H1 (cell line): ENCODE measurements at regions not wholly inside any gene's neighbourhood (a gene's known extent, or its start where the extent isn't known, plus 50 kb on each side); places are given as distances from the start of the nearest gene placed in this dataset.

Experiments
- CTCF ChIA-PET: fragments of 300-600 bp; sonication (Branson Sonifier 250); formaldehyde crosslinking; loops from one replicate; lab custom pipeline; 2021; ENCODE audit not compliant: partially characterized antibody; lab: Charles Lee
- POLR2A ChIA-PET: fragments of 300-600 bp; sonication (Branson Sonifier 250); formaldehyde crosslinking; loops from one replicate; lab custom pipeline; 2021; ENCODE audit warnings: inconsistent platforms; ENCODE audit not compliant: partially characterized antibody; lab: Charles Lee
- DNase-seq, 2 experiments: peaks; one replicate each; pipeline versions ENCODE4 v3.0.0 to v3.0.0-alpha.2; 2010 to 2022; ENCODE audit warnings: low spot score in 2 of 2, low read depth in 1 of 2, mixed read lengths in 1 of 2
- FAIRE-seq: peaks from 2 replicates; lab custom pipeline; 2011; peaks lifted over from hg19 to GRCh38; lab: Jason Lieb, UNC
- H2AFZ ChIP-seq: 2 replicates; pipeline ENCODE4 v1.8.1; 2012; ENCODE audit warnings: low read length, inconsistent platforms
- H2AK5ac ChIP-seq: 2 replicates; pipeline ENCODE4 v1.6.1; 2013; ENCODE audit warnings: low read depth, low read length
- H2BK120ac ChIP-seq: replicated peaks from 2 replicates; pipeline ENCODE3; 2013; ENCODE audit warnings: low read depth, low read length, inconsistent platforms
- H2BK12ac ChIP-seq: 2 replicates; pipeline ENCODE4 v1.6.1; 2013; ENCODE audit warnings: low read depth, low read length
- H2BK15ac ChIP-seq: 2 replicates; pipeline ENCODE4 v1.6.1; 2013; ENCODE audit warnings: low read length
- H2BK20ac ChIP-seq: 2 replicates; pipeline ENCODE4 v1.6.1; 2013; ENCODE audit warnings: low read length
- H2BK5ac ChIP-seq: 2 replicates; pipeline ENCODE4 v1.6.1; 2013; ENCODE audit warnings: low read depth, low read length
- H3K14ac ChIP-seq: 2 replicates; pipeline ENCODE4 v1.6.1; 2013; ENCODE audit warnings: inconsistent platforms; ENCODE audit not compliant: insufficient read length
- H3K18ac ChIP-seq: 2 replicates; pipeline ENCODE4 v1.6.1; 2013; ENCODE audit warnings: low read length; ENCODE audit errors: extremely low read depth
- H3K23ac ChIP-seq: 2 replicates; pipeline ENCODE4 v1.6.1; 2013; ENCODE audit warnings: inconsistent platforms; ENCODE audit not compliant: insufficient read length
- H3K23me2 ChIP-seq: 2 replicates; pipeline ENCODE4 v1.6.1; 2013; ENCODE audit warnings: low read depth, low read length
- H3K27ac ChIP-seq: 2 replicates; pipeline ENCODE4 v1.6.1; 2011; ENCODE audit warnings: low read depth, low read length, inconsistent platforms
- H3K27me3 ChIP-seq, 4 experiments: replicated peaks in 1 of 4; 1 replicate in 1 of 4; 2 replicates in 3 of 4; pipeline versions ENCODE4 v1.6.1 to v1.8.1; 2011 to 2013; ENCODE audit warnings: low read length in 3 of 4, mild to moderate bottlenecking in 3 of 4, inconsistent platforms in 2 of 4, mixed read lengths in 2 of 4, moderate library complexity in 1 of 4; ENCODE audit not compliant: control insufficient read depth in 3 of 4, insufficient read depth in 3 of 4; ENCODE audit errors: extremely low read depth in 1 of 4
- H3K36me3 ChIP-seq, 4 experiments: 2 replicates each; pipeline versions ENCODE4 v1.6.1 to v1.8.1; 2011 to 2013; ENCODE audit warnings: mild to moderate bottlenecking in 4 of 4, low read length in 3 of 4, moderate library complexity in 2 of 4, control low read depth in 1 of 4, inconsistent platforms in 1 of 4; ENCODE audit not compliant: insufficient read depth in 4 of 4, control insufficient read depth in 2 of 4
- H3K4ac ChIP-seq: replicated peaks from 2 replicates; pipeline ENCODE3; 2013; ENCODE audit warnings: low read length, low read depth, mixed read lengths, inconsistent platforms; ENCODE audit not compliant: insufficient read length
- H3K4me1 ChIP-seq, 4 experiments: replicated peaks in 1 of 4; 1 replicate in 1 of 4; 2 replicates in 3 of 4; pipeline versions ENCODE4 v1.6.1 to v1.8.1; 2011 to 2013; ENCODE audit warnings: low read length in 3 of 4, inconsistent platforms in 2 of 4, mixed read lengths in 1 of 4; ENCODE audit not compliant: insufficient read depth in 4 of 4, control insufficient read depth in 3 of 4
- H3K4me2 ChIP-seq, 2 experiments: 2 replicates each; pipeline versions ENCODE4 v1.6.1 to v1.8.1; 2011 to 2013; ENCODE audit warnings: low read depth in 2 of 2, low read length in 2 of 2, control low read depth in 1 of 2, inconsistent platforms in 1 of 2, mild to moderate bottlenecking in 1 of 2; ENCODE audit not compliant: insufficient read depth in 1 of 2
- H3K4me3 ChIP-seq, 4 experiments: fragments of 200-600, 300-600 bp in 1 of 4; sonication (generic), shearing (Covaris generic), sonication (Bioruptor Twin) in 1 of 4; 2 replicates each; pipeline versions ENCODE4 v1.5.1 to v1.8.1; 2011 to 2016; ENCODE audit warnings: low read length in 4 of 4, low read depth in 3 of 4, control low read depth in 2 of 4, inconsistent platforms in 2 of 4, mild to moderate bottlenecking in 2 of 4, mixed read lengths in 1 of 4, moderate library complexity in 1 of 4; ENCODE audit not compliant: insufficient read depth in 2 of 4; ENCODE audit errors: extremely low read depth in 1 of 4
- H3K56ac ChIP-seq: replicated peaks from 2 replicates; pipeline ENCODE3; 2013; ENCODE audit warnings: low read depth, mild to moderate bottlenecking, mixed read lengths, low read length, inconsistent platforms; ENCODE audit not compliant: insufficient read length
- H3K79me1 ChIP-seq: 2 replicates; pipeline ENCODE4 v1.6.1; 2013; ENCODE audit warnings: low read depth, low read length, control low read depth
- H3K79me2 ChIP-seq, 2 experiments: 2 replicates each; pipeline versions ENCODE4 v1.6.1 to v1.8.1; 2012 to 2013; ENCODE audit warnings: low read length in 2 of 2, mild to moderate bottlenecking in 2 of 2, inconsistent platforms in 1 of 2; ENCODE audit not compliant: insufficient read depth in 2 of 2, control insufficient read depth in 1 of 2
- H3K9ac ChIP-seq, 4 experiments: replicated peaks in 1 of 4; 1 replicate in 1 of 4; 2 replicates in 3 of 4; pipeline versions ENCODE4 v1.6.1 to v1.8.1; 2011 to 2013; ENCODE audit warnings: low read depth in 3 of 4, low read length in 3 of 4, control low read depth in 2 of 4, mild to moderate bottlenecking in 2 of 4, moderate library complexity in 2 of 4, inconsistent platforms in 1 of 4; ENCODE audit errors: extremely low read depth in 1 of 4
- H3K9me3 ChIP-seq, 2 experiments: 2 replicates each; pipeline versions ENCODE4 v1.6.1 to v1.8.1; 2012 to 2013; ENCODE audit warnings: mild to moderate bottlenecking in 2 of 2, moderate library complexity in 2 of 2, control low read depth in 1 of 2, inconsistent platforms in 1 of 2, low read depth in 1 of 2, low read length in 1 of 2, mixed read lengths in 1 of 2; ENCODE audit not compliant: insufficient read depth in 2 of 2
- H4K20me1 ChIP-seq, 2 experiments: replicated peaks in 1 of 2; 2 replicates each; pipeline versions ENCODE3 to v1.8.1; 2011 to 2013; ENCODE audit warnings: inconsistent platforms in 2 of 2, low read length in 2 of 2, mild to moderate bottlenecking in 1 of 2; ENCODE audit not compliant: insufficient read depth in 2 of 2, control insufficient read depth in 1 of 2
- H4K5ac ChIP-seq: 2 replicates; pipeline ENCODE4 v1.6.1; 2013; ENCODE audit warnings: low read length, low read depth, mixed read lengths, inconsistent platforms; ENCODE audit not compliant: insufficient read length
- H4K8ac ChIP-seq: 2 replicates; pipeline ENCODE4 v1.8.0; 2013; ENCODE audit warnings: mild to moderate bottlenecking, moderate library complexity, low read length, inconsistent platforms; ENCODE audit not compliant: insufficient read depth; ENCODE audit errors: extremely low read depth
- H4K91ac ChIP-seq: replicated peaks from 2 replicates; pipeline ENCODE3; 2013; ENCODE audit warnings: low read length, mixed read lengths, inconsistent platforms; ENCODE audit not compliant: insufficient read length
- ASH2L ChIP-seq: fragments of 200-600, 300-600 bp; sonication (generic); IDR thresholded peaks from one replicate; pipeline ENCODE4 v1.7.1; 2017; ENCODE audit warnings: low read length
- CTBP2 ChIP-seq: IDR thresholded peaks from 2 replicates; pipeline ENCODE4 v1.7.0; 2011; ENCODE audit warnings: borderline replicate concordance, mild to moderate bottlenecking, moderate library complexity, mixed read lengths, low read length; ENCODE audit not compliant: insufficient read depth, insufficient read length
- FOSL1 ChIP-seq: IDR thresholded peaks from 2 replicates; pipeline ENCODE4 v1.6.1; 2011; ENCODE audit warnings: mild to moderate bottlenecking, low read depth, low read length, moderate library complexity; ENCODE audit not compliant: insufficient read depth
- JUN ChIP-seq: IDR thresholded peaks from 2 replicates; pipeline ENCODE4 v1.6.1; 2011; ENCODE audit warnings: low read depth, mild to moderate bottlenecking, improper control_type of control experiment, low read length
- KDM1A ChIP-seq: fragments of 200-600, 300-600 bp; sonication (generic); IDR thresholded peaks from 2 replicates; pipeline ENCODE4 v1.7.1; 2016; ENCODE audit warnings: mild to moderate bottlenecking, low read length, borderline replicate concordance
- RNF2 ChIP-seq: fragments of 200-900, 300-1000 bp; sonication (generic); IDR thresholded peaks from 2 replicates; pipeline ENCODE4 v1.7.1; 2016; ENCODE audit warnings: borderline replicate concordance, low read depth, mild to moderate bottlenecking, antibody characterized with exemption, low read length; ENCODE audit not compliant: poor library complexity, severe bottlenecking; ENCODE audit errors: missing control alignments
- TEAD4 ChIP-seq: IDR thresholded peaks from 2 replicates; pipeline ENCODE4 v1.6.1; 2012; ENCODE audit warnings: low read depth, low read length, inconsistent platforms, mixed read lengths
- YY1 ChIP-seq: IDR thresholded peaks from 2 replicates; pipeline ENCODE4 v1.6.1; 2011; ENCODE audit warnings: low read depth, mild to moderate bottlenecking, low read length
- ZNF274 ChIP-seq: IDR thresholded peaks from 2 replicates; pipeline ENCODE4 v1.7.0; 2012; ENCODE audit warnings: low read length, borderline replicate concordance; ENCODE audit errors: extremely low read depth
- WGBS, 2 experiments: shearing (Covaris generic) in 1 of 2; methylation state at CpG; one replicate each; pipeline versions ENCODE4 v1.1.6 to v1.1.7; 2013 to 2015; ENCODE audit warnings: low lambda C conversion rate in 2 of 2, mixed read lengths in 2 of 2, inconsistent platforms in 1 of 2, low coverage in 1 of 2, missing lambda C conversion rate in 1 of 2; ENCODE audit not compliant: insufficient replicate concordance in 2 of 2, insufficient coverage in 1 of 2, insufficient read length in 1 of 2; ENCODE audit errors: extremely low coverage in 1 of 2, missing lambda C conversion rate in 1 of 2; 5-methylcytosine and 5-hydroxymethylcytosine counted together
- TF ChIP-seq, protein P1 (sequence below): IDR thresholded peaks from 2 replicates; pipeline ENCODE4 v1.6.1; 2011; ENCODE audit warnings: low read depth, mild to moderate bottlenecking, low read length; ENCODE audit not compliant: insufficient read depth
- TF ChIP-seq, protein P2 (sequence below): IDR thresholded peaks from 2 replicates; pipeline ENCODE4 v1.6.1; 2012; ENCODE audit warnings: inconsistent platforms

DNA sequence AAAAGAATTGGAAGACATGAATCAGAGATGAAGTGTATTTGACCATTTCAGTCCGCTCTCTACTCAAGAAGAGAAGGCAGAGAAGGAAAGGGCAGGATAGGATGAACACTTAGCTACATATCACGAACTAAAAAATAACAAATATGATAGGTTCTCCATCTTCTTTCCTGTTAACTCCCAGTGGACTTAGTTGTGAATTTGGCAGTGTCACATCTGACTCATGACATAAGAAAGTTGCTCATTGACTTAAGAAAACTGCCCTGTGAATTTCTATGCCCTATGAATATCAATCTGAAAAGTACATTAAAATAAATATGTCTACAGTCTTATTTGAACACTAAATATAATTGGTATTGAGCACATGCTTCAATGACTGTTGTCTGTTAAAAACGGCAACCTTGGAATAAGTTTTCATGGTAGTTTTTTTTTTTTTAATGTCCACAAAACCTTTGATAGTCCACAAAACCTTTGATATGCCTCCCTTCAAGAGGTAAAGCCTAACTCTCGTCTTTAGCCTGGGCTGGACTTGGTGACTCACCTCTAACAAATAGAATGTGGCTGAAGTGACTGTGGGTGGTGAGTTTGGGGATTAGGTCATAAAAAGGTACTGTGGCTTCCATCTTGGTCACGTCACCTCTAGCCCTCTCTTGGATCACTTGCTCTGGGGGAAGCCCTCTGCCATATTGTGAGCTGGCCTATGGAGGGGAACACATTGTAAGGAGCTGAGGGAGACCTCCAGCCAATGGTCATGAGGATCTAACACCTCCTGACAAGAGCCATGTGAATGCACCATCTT is 184.7 kb upstream of the S100G start:
- ChIA-PET CTCF (no interaction called here), POLR2A (no interaction called here)
- H3K4me2 ChIP-seq = no peak overlapping the region
- peak overlapping the region; percentile 72; the same call in 1 of the 2 replicates for H2BK20ac ChIP-seq
- H3K18ac ChIP-seq = peak overlapping the region; percentile 71
- no peak overlapping the region for H2AFZ ChIP-seq
- H4K5ac ChIP-seq = peak overlapping the region; percentile 66
- peak overlapping the region; percentile 74 for H3K4ac ChIP-seq
- FAIRE-seq = peak; percentile 73
- WGBS, 2 experiments = 82% methylated on average over 4 of the region's 5 CpGs; no CpG with 5 or more reads in 1 of the 2 experiments
- no peaks in the 10 kb centered on the region for H3K23me2 ChIP-seq
- no peak overlapping the region for H3K14ac ChIP-seq
- no peak overlapping the region for H4K8ac ChIP-seq
- no peak overlapping the region for H3K4me3 ChIP-seq
- no peak overlapping the region for H3K23ac ChIP-seq
- no peaks in the 10 kb centered on the region for H3K9me3 ChIP-seq
- DNase-seq = no peak
- H3K9ac ChIP-seq = no peak overlapping the region
- H3K56ac ChIP-seq = no peak overlapping the region
- H2BK5ac ChIP-seq = peak overlapping the region; percentile 88; the same call in 1 of the 2 replicates
- H3K27me3 ChIP-seq = no peaks in the 10 kb centered on the region
- 0 out of 2 replicates have a peak overlapping the region, but pooled peaks have one; percentile 65 for H2AK5ac ChIP-seq
- H4K91ac ChIP-seq = peak overlapping the region; percentile 96
- peaks cover 0 to 9% (median 2%) of the 10 kb centered on the region in 4 experiments; a peak in 2 of 7 replicates for H3K4me1 ChIP-seq
- H2BK12ac ChIP-seq = no peak overlapping the region
- H2BK120ac ChIP-seq = peak overlapping the region; percentile 91
- no peak overlapping the region for H2BK15ac ChIP-seq
- no peak overlapping the region; the same call in 1 of the 2 replicates for H3K27ac ChIP-seq
- no peaks in the 10 kb centered on the region for H4K20me1 ChIP-seq
- no peaks in the 10 kb centered on the region for H3K36me3 ChIP-seq
- no peaks in the 10 kb centered on the region for H3K79me2 ChIP-seq
- H3K79me1 ChIP-seq = no peaks in the 10 kb centered on the region
- no peak for TF ChIP-seq ASH2L
- TF ChIP-seq, protein P1, sequence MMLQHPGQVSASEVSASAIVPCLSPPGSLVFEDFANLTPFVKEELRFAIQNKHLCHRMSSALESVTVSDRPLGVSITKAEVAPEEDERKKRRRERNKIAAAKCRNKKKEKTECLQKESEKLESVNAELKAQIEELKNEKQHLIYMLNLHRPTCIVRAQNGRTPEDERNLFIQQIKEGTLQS = no peak
- TF ChIP-seq YY1 = no peak
- no peak for TF ChIP-seq CTBP2
- TF ChIP-seq ZNF274 = no peak
- TF ChIP-seq RNF2 = no peak
- TF ChIP-seq, protein P2, sequence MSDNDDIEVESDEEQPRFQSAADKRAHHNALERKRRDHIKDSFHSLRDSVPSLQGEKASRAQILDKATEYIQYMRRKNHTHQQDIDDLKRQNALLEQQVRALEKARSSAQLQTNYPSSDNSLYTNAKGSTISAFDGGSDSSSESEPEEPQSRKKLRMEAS = no peak
- no peak for TF ChIP-seq TEAD4
- TF ChIP-seq KDM1A = no peak
- TF ChIP-seq FOSL1 = no peak
- TF ChIP-seq JUN = no peak
